ENCODE measurements at regions not wholly inside any gene's neighbourhood (a gene's known extent, or its start where the extent isn't known, plus 50 kb on each side); places are given as distances from the start of the nearest gene placed in this dataset.

DNA sequence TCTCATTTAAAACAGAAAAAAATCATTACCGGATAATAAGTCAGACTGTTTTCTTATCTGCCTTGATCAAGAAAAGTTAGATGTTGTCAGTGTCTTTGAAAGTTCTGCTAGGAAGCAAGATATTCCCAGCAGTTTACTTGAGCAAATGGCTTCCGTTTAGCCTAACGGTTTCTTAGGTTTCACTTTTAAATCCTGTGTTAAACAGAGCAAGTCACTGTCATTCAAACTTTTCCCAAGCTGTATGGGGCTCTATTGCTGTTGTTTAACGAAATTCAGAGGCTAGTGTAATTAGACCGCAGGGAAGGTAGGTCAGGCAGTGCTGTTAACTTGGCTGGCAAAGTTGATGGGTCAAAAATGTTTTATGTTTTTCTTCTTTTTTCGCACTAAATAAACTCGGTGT is 80.3 kb upstream of the NEIL3 start:
- Histone ChIP-seq H3K27me3 (ENCODE audit: control insufficient read depth, low read length) (no peaks in the 10 kb centered on the region), H4K20me1 (ENCODE audit: control insufficient read depth, insufficient read depth, low read depth, low read length) (no peaks in the 10 kb centered on the region), H3K36me3 (ENCODE audit: control insufficient read depth, low read length) (no peaks in the 10 kb centered on the region), H3K4me1 (ENCODE audit: control insufficient read depth, low read length) (no peaks in the 10 kb centered on the region), H3K27ac (ENCODE audit: low read depth, low read length) (no peak overlapping the region), H3K4me2 (ENCODE audit: low read length) (no peak overlapping the region), H3K79me2 (ENCODE audit: control insufficient read depth, low read length) (no peaks in the 10 kb centered on the region), H3K4me3 (ENCODE audit: low read length) (no peak overlapping the region), H3K9me3 (ENCODE audit: control insufficient read depth, insufficient read depth, low read length) (no peaks in the 10 kb centered on the region), H3K9me2 (replicated peaks; ENCODE audit: control insufficient read depth, low read length) (no peaks in the 10 kb centered on the region), H3F3A (ENCODE audit: control insufficient read depth, insufficient read depth) (no peaks in the 10 kb centered on the region)
- TF ChIP-seq EZH2phosphoT487 (IDR thresholded peaks at IDR 0.05; ENCODE audit: borderline replicate concordance, low read length) (no peak), CTCF (IDR thresholded peaks at IDR 0.05; ENCODE audit: low read depth, low read length, poor library complexity, severe bottlenecking) (no peak)

GRCh38 chr4:177232473-177232872 is 77.2 kb upstream of the NEIL3 start:
- Histone ChIP-seq H3K4me2 (ENCODE audit: low read length) (no peak overlapping the region), H3K4me3 (ENCODE audit: low read length) (no peak overlapping the region), H3K9me3 (ENCODE audit: control insufficient read depth, insufficient read depth, low read length) (no peaks in the 10 kb centered on the region), H3K4me1 (ENCODE audit: control insufficient read depth, low read length) (no peaks in the 10 kb centered on the region), H3K36me3 (ENCODE audit: control insufficient read depth, low read length) (no peaks in the 10 kb centered on the region), H3K27me3 (ENCODE audit: control insufficient read depth, low read length) (no peaks in the 10 kb centered on the region), H3K27ac (ENCODE audit: low read depth, low read length) (no peak overlapping the region), H3K9me2 (replicated peaks; ENCODE audit: control insufficient read depth, low read length) (no peaks in the 10 kb centered on the region), H4K20me1 (ENCODE audit: control insufficient read depth, insufficient read depth, low read depth, low read length) (no peaks in the 10 kb centered on the region), H3F3A (ENCODE audit: control insufficient read depth, insufficient read depth) (no peaks in the 10 kb centered on the region), H3K79me2 (ENCODE audit: control insufficient read depth, low read length) (no peaks in the 10 kb centered on the region)
- no peak for TF ChIP-seq CTCF (IDR thresholded peaks at IDR 0.05; ENCODE audit: low read depth, low read length, poor library complexity, severe bottlenecking)
- TF ChIP-seq EZH2phosphoT487 (IDR thresholded peaks at IDR 0.05; ENCODE audit: borderline replicate concordance, low read length): no peak

GRCh38 chr4:177235026-177235425 is 74.6 kb upstream of the NEIL3 start:
- Histone ChIP-seq H3K36me3 (ENCODE audit: control insufficient read depth, low read length) (no peaks in the 10 kb centered on the region), H3K27ac (ENCODE audit: low read depth, low read length) (no peak overlapping the region), H4K20me1 (ENCODE audit: control insufficient read depth, insufficient read depth, low read depth, low read length) (no peaks in the 10 kb centered on the region), H3F3A (ENCODE audit: control insufficient read depth, insufficient read depth) (no peaks in the 10 kb centered on the region), H3K4me1 (ENCODE audit: control insufficient read depth, low read length) (no peaks in the 10 kb centered on the region), H3K79me2 (ENCODE audit: control insufficient read depth, low read length) (no peaks in the 10 kb centered on the region), H3K9me2 (replicated peaks; ENCODE audit: control insufficient read depth, low read length) (no peaks in the 10 kb centered on the region), H3K4me2 (ENCODE audit: low read length) (no peak overlapping the region), H3K4me3 (ENCODE audit: low read length) (no peak overlapping the region), H3K9me3 (ENCODE audit: control insufficient read depth, insufficient read depth, low read length) (no peaks in the 10 kb centered on the region), H3K27me3 (ENCODE audit: control insufficient read depth, low read length) (no peaks in the 10 kb centered on the region)
- TF ChIP-seq EZH2phosphoT487 (IDR thresholded peaks at IDR 0.05; ENCODE audit: borderline replicate concordance, low read length) (no peak), CTCF (IDR thresholded peaks at IDR 0.05; ENCODE audit: low read depth, low read length, poor library complexity, severe bottlenecking) (no peak)

DNA sequence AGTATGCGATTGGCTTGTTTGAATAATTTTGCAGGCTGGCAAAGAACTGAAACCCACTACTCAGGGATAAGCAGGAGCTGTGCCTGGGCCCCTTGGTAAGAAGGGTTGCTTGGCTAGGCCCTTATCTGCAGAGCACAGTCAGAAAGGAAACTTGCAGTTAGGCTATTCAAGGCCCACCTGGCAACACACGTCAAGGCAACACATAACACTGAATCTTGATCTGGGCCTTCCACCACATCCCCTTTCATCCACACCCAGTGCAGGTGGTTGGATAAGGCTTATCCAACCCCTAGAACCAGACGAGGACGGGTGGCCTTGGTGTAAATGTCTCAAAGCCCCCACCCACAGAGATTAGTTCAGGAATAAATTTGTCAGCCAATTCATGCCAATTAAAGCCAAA is 72.8 kb upstream of the NEIL3 start:
- H3K4me2 ChIP-seq (ENCODE audit: low read length): no peak overlapping the region
- no peak for TF ChIP-seq CTCF (IDR thresholded peaks at IDR 0.05; ENCODE audit: low read depth, low read length, poor library complexity, severe bottlenecking)
- TF ChIP-seq EZH2phosphoT487 (IDR thresholded peaks at IDR 0.05; ENCODE audit: borderline replicate concordance, low read length): no peak
- no peaks in the 10 kb centered on the region for H3K79me2 ChIP-seq (ENCODE audit: control insufficient read depth, low read length)

More for the DNA sequence above, 72.8 kb upstream of the NEIL3 start:
- Histone ChIP-seq H3K4me1 (ENCODE audit: control insufficient read depth, low read length) (no peaks in the 10 kb centered on the region), H3K27me3 (ENCODE audit: control insufficient read depth, low read length) (no peaks in the 10 kb centered on the region), H3K9me2 (replicated peaks; ENCODE audit: control insufficient read depth, low read length) (no peaks in the 10 kb centered on the region), H4K20me1 (ENCODE audit: control insufficient read depth, insufficient read depth, low read depth, low read length) (no peaks in the 10 kb centered on the region), H3K9me3 (ENCODE audit: control insufficient read depth, insufficient read depth, low read length) (no peaks in the 10 kb centered on the region), H3K4me3 (ENCODE audit: low read length) (no peak overlapping the region), H3K36me3 (ENCODE audit: control insufficient read depth, low read length) (no peaks in the 10 kb centered on the region), H3K27ac (ENCODE audit: low read depth, low read length) (no peak overlapping the region), H3F3A (ENCODE audit: control insufficient read depth, insufficient read depth) (no peaks in the 10 kb centered on the region)
